Calu3 (cell line): ENCODE measurements at regions not wholly inside any gene's neighbourhood (a gene's known extent, or its start where the extent isn't known, plus 50 kb on each side); places are given as distances from the start of the nearest gene placed in this dataset.

Experiments
- BruUV-seq: library from RNA; stranded (reverse); fragments of 400-500 nt; replicated peaks from 2 replicates; lab custom pipeline; 2021; lab: Mats Ljungman, UMichigan
- CTCF ChIA-PET: fragments of 300-600 bp; sonication (Branson Sonifier 250); formaldehyde crosslinking; loops from one replicate; lab custom pipeline; 2022; ENCODE audit warnings: antibody characterized with exemption; lab: Charles Lee
- DNase-seq: peaks from one replicate; pipeline ENCODE4 v3.0.0; 2022
- H3K27ac Mint-ChIP-seq: one replicate; pipeline ENCODE4 v1.8.0; 2022; ENCODE audit warnings: mixed read lengths; ENCODE audit not compliant: unreplicated experiment
- H3K27me3 Mint-ChIP-seq: one replicate; pipeline ENCODE4 v1.8.0; 2022; ENCODE audit warnings: mixed read lengths; ENCODE audit not compliant: unreplicated experiment
- H3K36me3 Mint-ChIP-seq: one replicate; pipeline ENCODE4 v1.8.0; 2022; ENCODE audit warnings: mild to moderate bottlenecking, moderate library complexity, mixed read lengths; ENCODE audit not compliant: insufficient read depth, unreplicated experiment
- H3K4me1 Mint-ChIP-seq: one replicate; pipeline ENCODE4 v1.8.0; 2022; ENCODE audit warnings: mild to moderate bottlenecking, low read depth, mixed read lengths; ENCODE audit not compliant: unreplicated experiment
- H3K4me3 Mint-ChIP-seq: one replicate; pipeline ENCODE4 v1.8.0; 2022; ENCODE audit warnings: mild to moderate bottlenecking, low read depth, moderate library complexity, mixed read lengths; ENCODE audit not compliant: unreplicated experiment
- H3K9me3 Mint-ChIP-seq: one replicate; pipeline ENCODE4 v1.8.0; 2022; ENCODE audit warnings: low read depth, mixed read lengths; ENCODE audit not compliant: unreplicated experiment
- intact Hi-C: fragments of 100-400 bp; cut with micrococcal nuclease; formaldehyde crosslinking; loops from one replicate; pipeline ENCODE4 v1.10.0; 2022; ENCODE audit not compliant: unreplicated experiment
- TF ChIP-seq, protein P1 (sequence below): fragments of 200-600 bp; IDR thresholded peaks from one replicate; pipeline ENCODE4 v1.8.0; 2022; ENCODE audit warnings: antibody characterized with exemption; ENCODE audit not compliant: unreplicated experiment

DNA sequence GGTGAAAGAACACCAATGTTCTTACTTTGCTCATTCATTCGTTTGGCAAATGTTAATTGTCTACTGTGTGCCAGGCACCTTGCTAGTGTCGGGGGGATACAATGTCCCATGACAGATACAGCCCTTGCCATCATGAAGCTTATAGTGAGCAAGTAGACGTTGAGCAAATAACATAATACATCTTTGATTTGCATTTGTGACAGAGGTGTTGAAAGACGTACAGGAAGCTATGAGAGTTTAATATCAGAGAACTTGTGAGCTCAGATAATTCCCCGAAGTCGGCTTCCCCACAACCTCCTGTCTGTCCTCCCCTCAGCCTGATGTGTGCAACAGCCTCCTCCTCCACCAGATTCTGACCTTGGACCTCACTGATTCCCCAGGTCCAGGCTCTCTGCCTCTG is 138.0 kb upstream of the SDK2 start:
- H3K36me3 Mint-ChIP-seq = no peaks in the 10 kb centered on the region
- H3K4me3 Mint-ChIP-seq = no peak overlapping the region
- DNase-seq = no peak
- H3K27me3 Mint-ChIP-seq = peaks cover 79% of the 10 kb centered on the region
- H3K27ac Mint-ChIP-seq = no peak overlapping the region
- TF ChIP-seq, protein P1, sequence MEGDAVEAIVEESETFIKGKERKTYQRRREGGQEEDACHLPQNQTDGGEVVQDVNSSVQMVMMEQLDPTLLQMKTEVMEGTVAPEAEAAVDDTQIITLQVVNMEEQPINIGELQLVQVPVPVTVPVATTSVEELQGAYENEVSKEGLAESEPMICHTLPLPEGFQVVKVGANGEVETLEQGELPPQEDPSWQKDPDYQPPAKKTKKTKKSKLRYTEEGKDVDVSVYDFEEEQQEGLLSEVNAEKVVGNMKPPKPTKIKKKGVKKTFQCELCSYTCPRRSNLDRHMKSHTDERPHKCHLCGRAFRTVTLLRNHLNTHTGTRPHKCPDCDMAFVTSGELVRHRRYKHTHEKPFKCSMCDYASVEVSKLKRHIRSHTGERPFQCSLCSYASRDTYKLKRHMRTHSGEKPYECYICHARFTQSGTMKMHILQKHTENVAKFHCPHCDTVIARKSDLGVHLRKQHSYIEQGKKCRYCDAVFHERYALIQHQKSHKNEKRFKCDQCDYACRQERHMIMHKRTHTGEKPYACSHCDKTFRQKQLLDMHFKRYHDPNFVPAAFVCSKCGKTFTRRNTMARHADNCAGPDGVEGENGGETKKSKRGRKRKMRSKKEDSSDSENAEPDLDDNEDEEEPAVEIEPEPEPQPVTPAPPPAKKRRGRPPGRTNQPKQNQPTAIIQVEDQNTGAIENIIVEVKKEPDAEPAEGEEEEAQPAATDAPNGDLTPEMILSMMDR = no peak
- no peaks in the 10 kb centered on the region for H3K4me1 Mint-ChIP-seq
- H3K9me3 Mint-ChIP-seq = no peaks in the 10 kb centered on the region
- no TSS peak for BruUV-seq
- intact Hi-C loops = no loop called here
- CTCF ChIA-PET = interaction anchor here (1.1 to 1.2 kb wide), 2 partner anchors 16 to 36 kb away, joined by 4 to 5 read pairs; no protein-coding TSS in a partner anchor

DNA sequence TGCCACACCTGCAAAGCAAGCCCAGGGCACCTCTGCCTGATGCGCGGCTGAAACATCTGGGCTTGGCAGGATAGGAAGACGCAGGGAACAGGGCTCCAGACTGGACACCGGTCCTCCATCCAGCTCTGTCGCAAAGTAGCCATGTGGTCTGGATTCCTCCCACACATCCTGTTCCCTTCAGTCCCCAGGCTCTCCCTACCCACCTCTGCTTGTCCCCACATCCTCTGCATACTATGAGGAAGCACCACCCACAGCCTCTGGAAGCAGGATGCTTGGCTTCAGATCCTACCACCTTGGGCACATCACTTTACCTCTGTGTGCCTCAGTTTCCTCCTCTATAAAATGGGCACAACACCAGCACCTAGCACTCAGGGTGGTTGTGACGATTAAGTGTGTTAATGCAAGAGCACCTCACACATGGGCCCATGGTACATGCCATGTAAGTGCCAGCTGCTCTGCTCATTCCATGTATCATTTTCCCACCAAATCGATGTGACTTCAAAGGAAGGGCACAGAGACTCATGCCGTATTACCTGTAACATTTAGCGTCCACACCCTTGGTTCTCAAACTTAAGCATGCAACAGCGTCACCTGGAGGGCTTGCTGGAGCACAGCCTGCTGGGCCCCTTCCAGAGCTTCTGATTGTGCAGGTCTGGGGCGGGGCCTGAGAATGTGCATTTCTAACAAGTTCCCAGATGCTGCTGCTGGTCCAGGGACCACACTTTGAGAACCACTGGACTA is 138.6 kb upstream of the SDK2 start:
- Mint-ChIP-seq H3K4me1 (no peaks in the 10 kb centered on the region), H3K36me3 (no peaks in the 10 kb centered on the region), H3K27ac (no peak overlapping the region), H3K27me3 (peaks cover 79% of the 10 kb centered on the region), H3K9me3 (no peaks in the 10 kb centered on the region), H3K4me3 (no peak overlapping the region)
- intact Hi-C loops = no loop called here
- CTCF ChIA-PET = interaction anchor here (1.1 to 1.2 kb wide), 2 partner anchors 15 to 37 kb away, joined by 4 to 5 read pairs; no protein-coding TSS in a partner anchor
- TF ChIP-seq, protein P1 = no peak
- BruUV-seq = no TSS peak
- DNase-seq = no peak

DNA sequence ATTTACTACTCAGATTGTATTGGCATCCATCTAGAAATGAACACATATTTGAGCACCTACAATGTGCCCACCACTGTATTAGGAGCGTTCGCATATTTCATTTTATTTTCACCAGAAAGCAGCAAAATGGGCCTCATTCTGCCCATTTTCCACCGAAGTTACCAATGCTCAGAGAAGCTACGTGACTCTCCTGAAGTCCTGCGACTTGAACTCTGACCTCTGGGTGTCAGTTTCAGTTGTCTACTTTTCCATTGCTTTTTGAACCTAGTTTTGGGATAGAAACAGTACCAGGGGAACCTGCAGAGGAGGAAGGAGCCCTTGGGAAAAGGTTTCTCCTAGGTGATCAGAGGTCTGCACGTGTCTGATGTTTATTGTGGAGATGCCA is 139.1 kb upstream of the SDK2 start:
- Mint-ChIP-seq H3K9me3 (no peaks in the 10 kb centered on the region), H3K4me3 (no peak overlapping the region), H3K27ac (no peak overlapping the region), H3K36me3 (no peaks in the 10 kb centered on the region), H3K4me1 (no peaks in the 10 kb centered on the region), H3K27me3 (peaks cover 79% of the 10 kb centered on the region)
- no TSS peak for BruUV-seq
- no peak for DNase-seq
- TF ChIP-seq, protein P1 = no peak
- CTCF ChIA-PET = interaction anchor here (1.2 kb wide), 1 partner anchor 14 kb away, joined by 4 read pairs; no protein-coding TSS in a partner anchor
- intact Hi-C loops = no loop called here

DNA sequence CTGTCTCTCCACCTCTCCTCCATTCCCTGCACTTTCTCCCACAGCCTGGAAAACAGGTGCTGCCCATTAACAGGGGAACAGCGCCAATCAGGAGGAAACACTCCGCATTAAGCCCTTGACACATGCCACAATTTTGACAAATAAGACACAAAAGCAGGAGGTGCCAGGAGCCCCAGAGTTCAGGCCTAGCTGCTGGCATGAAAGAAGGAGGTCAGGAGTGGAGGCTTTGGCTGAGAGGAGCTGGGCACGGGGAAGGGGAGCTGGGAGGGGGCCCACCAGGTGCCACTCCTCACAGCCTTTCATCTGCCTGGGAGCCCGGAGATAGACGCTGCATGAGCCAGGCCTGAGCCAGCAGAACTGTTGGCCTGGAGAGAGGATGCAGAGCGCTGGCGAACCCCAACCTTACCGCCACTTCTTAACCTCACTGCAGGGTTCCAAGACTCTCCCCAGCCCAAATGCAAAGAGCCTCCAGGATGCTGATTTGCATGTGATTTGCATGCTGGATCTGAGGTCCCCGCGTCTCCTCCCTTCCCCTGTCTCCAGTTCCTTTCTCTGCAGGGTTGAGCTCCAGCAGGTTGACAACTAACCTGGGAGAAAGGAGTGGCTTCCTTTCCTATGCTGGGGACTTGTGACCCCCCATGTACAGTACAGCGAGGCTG is 139.8 kb upstream of the SDK2 start:
- Mint-ChIP-seq H3K27me3 (peaks cover 81% of the 10 kb centered on the region), H3K4me1 (no peaks in the 10 kb centered on the region)

More for the DNA sequence above, 139.8 kb upstream of the SDK2 start:
- DNase-seq = no peak
- intact Hi-C loops = no loop called here
- Mint-ChIP-seq H3K27ac (no peak overlapping the region), H3K4me3 (no peak overlapping the region), H3K9me3 (no peaks in the 10 kb centered on the region), H3K36me3 (no peaks in the 10 kb centered on the region)
- TF ChIP-seq, protein P1 = no peak
- CTCF ChIA-PET = no interaction called here
- no TSS peak for BruUV-seq
